Erythroblast (primary cell): ENCODE measurements at regions not wholly inside any gene's neighbourhood (a gene's known extent, or its start where the extent isn't known, plus 50 kb on each side); places are given as distances from the start of the nearest gene placed in this dataset.

Source experiments
- GATA1 ChIP-seq: IDR thresholded peaks from 2 replicates; pipeline ENCODE4 v1.6.1; 2011; ENCODE audit warnings: low read depth, mild to moderate bottlenecking, control low read depth, low read length, moderate library complexity
- POLR2A ChIP-seq: IDR thresholded peaks from 2 replicates; pipeline ENCODE4 v1.6.1; 2011; ENCODE audit warnings: mild to moderate bottlenecking, low read length

DNA sequence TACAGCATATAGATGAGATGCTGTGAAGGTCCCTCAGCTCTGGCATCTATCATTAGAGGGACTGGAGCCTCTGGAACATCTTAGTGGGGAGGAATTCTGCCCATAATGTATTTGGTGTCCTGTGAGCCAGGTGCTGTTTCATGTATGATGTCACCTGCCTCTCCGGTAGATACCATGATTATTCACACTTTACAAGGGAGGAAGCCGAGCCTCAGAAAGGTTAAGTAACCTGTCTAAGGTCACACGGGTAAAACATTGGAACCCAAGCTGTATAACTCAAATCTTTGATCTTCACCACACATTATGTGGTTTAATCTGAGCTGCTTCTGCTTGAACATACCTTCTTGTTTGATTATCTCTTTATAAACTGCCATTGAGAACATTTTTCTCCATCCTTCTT, 442.8 kb downstream of the BCOR start:
- no peak for TF ChIP-seq POLR2A
- no peak for TF ChIP-seq GATA1
